GM19240 (cell line): ENCODE measurements at regions not wholly inside any gene's neighbourhood (a gene's known extent, or its start where the extent isn't known, plus 50 kb on each side); places are given as distances from the start of the nearest gene placed in this dataset.

Source experiments
- DNase-seq: peaks from one replicate; pipeline ENCODE4 v3.0.0; 2011; ENCODE audit warnings: low spot score; ENCODE audit not compliant: insufficient read length

- no peak for DNase-seq
Measured at GRCh38 chr9:106590759-106591505, 272.0 kb upstream of the ZNF462 start.

GRCh38 chr9:106593201-106593600 is 269.8 kb upstream of the ZNF462 start:
- no peak for DNase-seq

- no peak for DNase-seq
Measured at GRCh38 chr9:106596984-106597383, 266.0 kb upstream of the ZNF462 start.

- DNase-seq: no peak
Measured at GRCh38 chr9:106600955-106601560, 261.9 kb upstream of the ZNF462 start.

GRCh38 chr9:106602344-106602743 is 260.6 kb upstream of the ZNF462 start:
- no peak for DNase-seq

- DNase-seq: no peak
Measured at GRCh38 chr9:106613250-106613737, 249.7 kb upstream of the ZNF462 start.

GRCh38 chr9:106615118-106615889 is 247.7 kb upstream of the ZNF462 start:
- no peak for DNase-seq

- no peak for DNase-seq
Measured at GRCh38 chr9:106616026-106616425, 246.9 kb upstream of the ZNF462 start.

GRCh38 chr9:106616851-106617345 is 246.1 kb upstream of the ZNF462 start:
- no peak for DNase-seq

GRCh38 chr9:106619211-106619610 is 243.8 kb upstream of the ZNF462 start:
- no peak for DNase-seq

GRCh38 chr9:106620081-106620480 is 242.9 kb upstream of the ZNF462 start:
- DNase-seq: no peak

GRCh38 chr9:106620866-106621265 is 242.1 kb upstream of the ZNF462 start:
- no peak for DNase-seq

- DNase-seq: no peak
Measured at GRCh38 chr9:106621313-106622163, 241.4 kb upstream of the ZNF462 start.

- no peak for DNase-seq
Measured at GRCh38 chr9:106622164-106622487, 240.8 kb upstream of the ZNF462 start.

GRCh38 chr9:106623558-106623957 is 239.4 kb upstream of the ZNF462 start:
- no peak for DNase-seq

GRCh38 chr9:106625259-106625789 is 237.6 kb upstream of the ZNF462 start:
- no peak for DNase-seq

- DNase-seq: no peak
Measured at GRCh38 chr9:106626936-106627335, 236.0 kb upstream of the ZNF462 start.

- no peak for DNase-seq
Measured at GRCh38 chr9:106632621-106633020, 230.3 kb upstream of the ZNF462 start.

GRCh38 chr9:106634183-106634582 is 228.8 kb upstream of the ZNF462 start:
- no peak for DNase-seq

GRCh38 chr9:106634641-106635040 is 228.3 kb upstream of the ZNF462 start:
- DNase-seq: no peak

- DNase-seq: no peak
Measured at GRCh38 chr9:106637486-106637885, 225.5 kb upstream of the ZNF462 start.
